WTC11 (cell line): ENCODE measurements at regions not wholly inside any gene's neighbourhood (a gene's known extent, or its start where the extent isn't known, plus 50 kb on each side); places are given as distances from the start of the nearest gene placed in this dataset.

ENCODE experiments used
- ATAC-seq: fragments of 200-7000 bp; cut with Tn5 transposase; 2 replicates; pipeline ENCODE4 v1.10.0; 2021; ENCODE audit warnings: mild to moderate bottlenecking, moderate library complexity
- CTCF ChIA-PET: fragments of 300-600 bp; sonication (Branson Sonifier 250); formaldehyde crosslinking; loops from one replicate; lab custom pipeline; 2021; ENCODE audit warnings: antibody characterized with exemption; lab: Charles Lee
- POLR2A ChIA-PET: fragments of 350-600 bp; sonication (Branson Sonifier 250); formaldehyde crosslinking; loops from one replicate; lab custom pipeline; 2021; ENCODE audit warnings: antibody characterized with exemption; lab: Charles Lee
- DNase-seq: peaks from one replicate; pipeline ENCODE4 v3.0.0; 2021; ENCODE audit warnings: low spot score
- H3K27ac Mint-ChIP-seq: 2 replicates; pipeline ENCODE4 v1.8.0; 2021; ENCODE audit warnings: mixed read lengths
- H3K27me3 Mint-ChIP-seq: 2 replicates; pipeline ENCODE4 v1.8.0; 2021; ENCODE audit warnings: low read depth, mild to moderate bottlenecking, moderate library complexity, mixed read lengths
- H3K36me3 Mint-ChIP-seq: 2 replicates; pipeline ENCODE4 v1.8.0; 2021; ENCODE audit warnings: mixed read lengths
- H3K4me1 Mint-ChIP-seq: 2 replicates; pipeline ENCODE4 v1.8.0; 2022; ENCODE audit warnings: mixed read lengths
- H3K4me3 Mint-ChIP-seq: 2 replicates; pipeline ENCODE4 v1.8.0; 2021; ENCODE audit warnings: mild to moderate bottlenecking, moderate library complexity, mixed read lengths
- H3K9me3 Mint-ChIP-seq: 2 replicates; pipeline ENCODE4 v1.8.0; 2021; ENCODE audit warnings: mixed read lengths
- ATF1 ChIP-seq: sonication (generic); formaldehyde crosslinking; IDR thresholded peaks from 2 replicates; pipeline ENCODE4 v1.8.1; 2023; ENCODE audit warnings: mild to moderate bottlenecking, moderate library complexity, missing genetic modification reagents
- CBFB ChIP-seq: sonication (generic); formaldehyde crosslinking; IDR thresholded peaks from 2 replicates; pipeline ENCODE4 v1.8.1; 2022; ENCODE audit warnings: mild to moderate bottlenecking, low read depth, missing genetic modification reagents
- EMX1 ChIP-seq: fragments of 250-450 bp; sonication (Bioruptor Pico); IDR thresholded peaks from 2 replicates; pipeline ENCODE4 v1.8.0; 2021; ENCODE audit warnings: mild to moderate bottlenecking
- ERG ChIP-seq: fragments of 250-450 bp; sonication (Bioruptor Pico); IDR thresholded peaks from 2 replicates; pipeline ENCODE4 v1.8.0; 2021; ENCODE audit warnings: mild to moderate bottlenecking
- GRHL2 ChIP-seq: fragments of 250-450 bp; sonication (Bioruptor Pico); IDR thresholded peaks from 2 replicates; pipeline ENCODE4 v1.8.0; 2022; ENCODE audit warnings: mild to moderate bottlenecking, moderate library complexity; ENCODE audit not compliant: insufficient replicate concordance, severe bottlenecking
- MYBL2 ChIP-seq: sonication (generic); formaldehyde crosslinking; IDR thresholded peaks from 2 replicates; pipeline ENCODE4 v1.8.1; 2023; ENCODE audit warnings: mild to moderate bottlenecking, moderate library complexity, missing genetic modification reagents
- SMAD4 ChIP-seq: sonication (generic); formaldehyde crosslinking; IDR thresholded peaks from 2 replicates; pipeline ENCODE4 v1.8.0; 2022; ENCODE audit warnings: mild to moderate bottlenecking, missing genetic modification reagents
- TEAD1 ChIP-seq: sonication (generic); formaldehyde crosslinking; IDR thresholded peaks from 2 replicates; pipeline ENCODE4 v1.8.0; 2022; ENCODE audit warnings: mild to moderate bottlenecking, missing genetic modification reagents
- ZBTB43 ChIP-seq: sonication (generic); formaldehyde crosslinking; IDR thresholded peaks from 2 replicates; pipeline ENCODE4 v1.8.1; 2023; ENCODE audit warnings: mild to moderate bottlenecking, missing genetic modification reagents
- ZMAT4 ChIP-seq: fragments of 250-450 bp; sonication (Bioruptor Pico); IDR thresholded peaks from 2 replicates; pipeline ENCODE4 v1.9.0; 2021; ENCODE audit warnings: mild to moderate bottlenecking
- ZNF219 ChIP-seq: sonication (generic); formaldehyde crosslinking; IDR thresholded peaks from 2 replicates; pipeline ENCODE4 v1.8.0; 2023; ENCODE audit warnings: missing genetic modification reagents, mild to moderate bottlenecking, borderline replicate concordance
- ZNF423 ChIP-seq: fragments of 250-450 bp; sonication (Bioruptor Pico); IDR thresholded peaks from 2 replicates; pipeline ENCODE4 v2.1.2; 2022; ENCODE audit warnings: mild to moderate bottlenecking, moderate library complexity
- TF ChIP-seq, protein P1 (sequence below): sonication (generic); formaldehyde crosslinking; conservative IDR thresholded peaks from 2 replicates; pipeline ENCODE4 v1.8.1; 2023; ENCODE audit warnings: mild to moderate bottlenecking, low read depth, missing genetic modification reagents, moderate library complexity
- TF ChIP-seq, protein P2 (sequence below): sonication (generic); formaldehyde crosslinking; IDR thresholded peaks from 2 replicates; pipeline ENCODE4 v1.8.0; 2022; ENCODE audit warnings: missing genetic modification reagents
- TF ChIP-seq, protein P3 (sequence below): sonication (generic); formaldehyde crosslinking; IDR thresholded peaks from 2 replicates; pipeline ENCODE4 v1.8.1; 2022; ENCODE audit warnings: mild to moderate bottlenecking, missing genetic modification reagents, moderate library complexity, borderline replicate concordance
- TF ChIP-seq, protein P4 (sequence below): sonication (generic); formaldehyde crosslinking; IDR thresholded peaks from 2 replicates; pipeline ENCODE4 v1.8.0; 2023; ENCODE audit warnings: missing genetic modification reagents, mild to moderate bottlenecking, borderline replicate concordance

DNA sequence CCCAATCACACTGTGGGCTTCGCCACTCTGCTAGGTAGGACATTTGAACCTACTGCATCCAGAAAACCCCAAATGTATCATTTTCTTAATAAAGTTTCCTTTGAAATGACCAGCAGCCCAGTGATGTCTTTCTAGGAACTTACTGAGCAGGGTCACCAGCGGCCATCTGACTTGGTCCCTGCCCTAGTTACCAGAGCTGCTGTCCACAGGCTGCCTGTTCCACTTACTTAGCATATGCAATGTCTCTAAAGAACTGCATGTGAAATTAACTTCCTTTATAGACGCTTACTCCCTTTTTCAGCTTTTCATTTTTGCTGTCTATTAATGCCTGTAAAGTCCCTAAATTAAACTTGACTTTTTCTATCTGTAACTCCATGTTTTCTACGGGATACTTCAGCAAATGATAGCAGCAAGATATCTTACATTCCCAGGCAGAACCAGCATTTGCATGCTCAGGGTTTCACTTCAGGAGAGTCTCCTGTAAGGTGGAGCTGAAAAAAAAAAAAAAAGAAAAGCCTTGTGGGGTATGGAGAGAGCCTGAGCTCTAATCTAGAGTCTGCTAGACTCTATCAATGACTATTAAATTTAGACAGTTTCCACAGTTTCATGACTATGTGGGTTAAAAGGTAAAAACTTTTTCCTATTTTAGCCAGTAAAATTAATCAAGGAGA, 125.0 kb downstream of the FAT3 start:
- no peaks in the 10 kb centered on the region for H3K9me3 Mint-ChIP-seq

DNA sequence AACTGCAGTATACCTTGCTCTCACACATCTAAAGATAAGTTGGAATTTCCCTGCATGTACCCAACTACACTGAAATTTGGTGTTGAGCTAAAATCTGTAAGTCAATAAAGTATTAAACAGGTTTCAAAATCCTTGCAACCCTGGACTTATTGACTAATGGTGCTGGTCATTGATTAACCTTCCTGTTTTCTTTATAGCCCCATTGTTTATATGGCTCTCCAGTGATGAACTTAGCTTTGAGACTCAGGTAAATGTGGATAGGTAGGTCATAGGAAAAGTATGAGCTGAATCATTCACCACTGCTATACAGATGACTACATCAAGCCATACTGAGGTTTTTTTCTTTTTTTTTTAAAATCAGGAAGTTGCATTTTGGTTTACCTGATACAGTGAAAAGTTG, 132.7 kb downstream of the FAT3 start:
- Mint-ChIP-seq H3K4me3 (no peak overlapping the region), H3K36me3 (peaks cover 7% of the 10 kb centered on the region; the same call in 1 of the 2 replicates), H3K9me3 (no peaks in the 10 kb centered on the region), H3K27me3 (no peaks in the 10 kb centered on the region), H3K27ac (no peak overlapping the region), H3K4me1 (peaks cover 6% of the 10 kb centered on the region)
- ATAC-seq (no peak), DNase-seq (no peak)
- ChIA-PET CTCF (interaction anchor here (2.1 kb wide), 1 partner anchor 17 kb away, joined by 10 read pairs; no protein-coding TSS in a partner anchor), POLR2A (no interaction called here)
- TF ChIP-seq SMAD4 (no peak), GRHL2 (CRISPR knock-in tag) (no peak), EMX1 (CRISPR knock-in tag) (no peak)
- TF ChIP-seq, protein P1, sequence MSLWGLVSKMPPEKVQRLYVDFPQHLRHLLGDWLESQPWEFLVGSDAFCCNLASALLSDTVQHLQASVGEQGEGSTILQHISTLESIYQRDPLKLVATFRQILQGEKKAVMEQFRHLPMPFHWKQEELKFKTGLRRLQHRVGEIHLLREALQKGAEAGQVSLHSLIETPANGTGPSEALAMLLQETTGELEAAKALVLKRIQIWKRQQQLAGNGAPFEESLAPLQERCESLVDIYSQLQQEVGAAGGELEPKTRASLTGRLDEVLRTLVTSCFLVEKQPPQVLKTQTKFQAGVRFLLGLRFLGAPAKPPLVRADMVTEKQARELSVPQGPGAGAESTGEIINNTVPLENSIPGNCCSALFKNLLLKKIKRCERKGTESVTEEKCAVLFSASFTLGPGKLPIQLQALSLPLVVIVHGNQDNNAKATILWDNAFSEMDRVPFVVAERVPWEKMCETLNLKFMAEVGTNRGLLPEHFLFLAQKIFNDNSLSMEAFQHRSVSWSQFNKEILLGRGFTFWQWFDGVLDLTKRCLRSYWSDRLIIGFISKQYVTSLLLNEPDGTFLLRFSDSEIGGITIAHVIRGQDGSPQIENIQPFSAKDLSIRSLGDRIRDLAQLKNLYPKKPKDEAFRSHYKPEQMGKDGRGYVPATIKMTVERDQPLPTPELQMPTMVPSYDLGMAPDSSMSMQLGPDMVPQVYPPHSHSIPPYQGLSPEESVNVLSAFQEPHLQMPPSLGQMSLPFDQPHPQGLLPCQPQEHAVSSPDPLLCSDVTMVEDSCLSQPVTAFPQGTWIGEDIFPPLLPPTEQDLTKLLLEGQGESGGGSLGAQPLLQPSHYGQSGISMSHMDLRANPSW (CRISPR knock-in tag), result no peak
- TF ChIP-seq, protein P2, sequence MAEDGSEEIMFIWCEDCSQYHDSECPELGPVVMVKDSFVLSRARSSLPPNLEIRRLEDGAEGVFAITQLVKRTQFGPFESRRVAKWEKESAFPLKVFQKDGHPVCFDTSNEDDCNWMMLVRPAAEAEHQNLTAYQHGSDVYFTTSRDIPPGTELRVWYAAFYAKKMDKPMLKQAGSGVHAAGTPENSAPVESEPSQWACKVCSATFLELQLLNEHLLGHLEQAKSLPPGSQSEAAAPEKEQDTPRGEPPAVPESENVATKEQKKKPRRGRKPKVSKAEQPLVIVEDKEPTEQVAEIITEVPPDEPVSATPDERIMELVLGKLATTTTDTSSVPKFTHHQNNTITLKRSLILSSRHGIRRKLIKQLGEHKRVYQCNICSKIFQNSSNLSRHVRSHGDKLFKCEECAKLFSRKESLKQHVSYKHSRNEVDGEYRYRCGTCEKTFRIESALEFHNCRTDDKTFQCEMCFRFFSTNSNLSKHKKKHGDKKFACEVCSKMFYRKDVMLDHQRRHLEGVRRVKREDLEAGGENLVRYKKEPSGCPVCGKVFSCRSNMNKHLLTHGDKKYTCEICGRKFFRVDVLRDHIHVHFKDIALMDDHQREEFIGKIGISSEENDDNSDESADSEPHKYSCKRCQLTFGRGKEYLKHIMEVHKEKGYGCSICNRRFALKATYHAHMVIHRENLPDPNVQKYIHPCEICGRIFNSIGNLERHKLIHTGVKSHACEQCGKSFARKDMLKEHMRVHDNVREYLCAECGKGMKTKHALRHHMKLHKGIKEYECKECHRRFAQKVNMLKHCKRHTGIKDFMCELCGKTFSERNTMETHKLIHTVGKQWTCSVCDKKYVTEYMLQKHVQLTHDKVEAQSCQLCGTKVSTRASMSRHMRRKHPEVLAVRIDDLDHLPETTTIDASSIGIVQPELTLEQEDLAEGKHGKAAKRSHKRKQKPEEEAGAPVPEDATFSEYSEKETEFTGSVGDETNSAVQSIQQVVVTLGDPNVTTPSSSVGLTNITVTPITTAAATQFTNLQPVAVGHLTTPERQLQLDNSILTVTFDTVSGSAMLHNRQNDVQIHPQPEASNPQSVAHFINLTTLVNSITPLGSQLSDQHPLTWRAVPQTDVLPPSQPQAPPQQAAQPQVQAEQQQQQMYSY (CRISPR knock-in tag), result no peak

More for the DNA sequence above, 125.0 kb downstream of the FAT3 start:
- no peak for DNase-seq
- TF ChIP-seq ATF1 (CRISPR knock-in tag), result no peak
- no peak for TF ChIP-seq MYBL2 (CRISPR knock-in tag)
- TF ChIP-seq TEAD1 (CRISPR knock-in tag), result no peak
- TF ChIP-seq, protein P3, sequence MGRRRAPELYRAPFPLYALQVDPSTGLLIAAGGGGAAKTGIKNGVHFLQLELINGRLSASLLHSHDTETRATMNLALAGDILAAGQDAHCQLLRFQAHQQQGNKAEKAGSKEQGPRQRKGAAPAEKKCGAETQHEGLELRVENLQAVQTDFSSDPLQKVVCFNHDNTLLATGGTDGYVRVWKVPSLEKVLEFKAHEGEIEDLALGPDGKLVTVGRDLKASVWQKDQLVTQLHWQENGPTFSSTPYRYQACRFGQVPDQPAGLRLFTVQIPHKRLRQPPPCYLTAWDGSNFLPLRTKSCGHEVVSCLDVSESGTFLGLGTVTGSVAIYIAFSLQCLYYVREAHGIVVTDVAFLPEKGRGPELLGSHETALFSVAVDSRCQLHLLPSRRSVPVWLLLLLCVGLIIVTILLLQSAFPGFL (CRISPR knock-in tag), result no peak
- no peak for TF ChIP-seq ZMAT4 (CRISPR knock-in tag)
- TF ChIP-seq ZBTB43 (CRISPR knock-in tag), result no peak
- TF ChIP-seq, protein P4, sequence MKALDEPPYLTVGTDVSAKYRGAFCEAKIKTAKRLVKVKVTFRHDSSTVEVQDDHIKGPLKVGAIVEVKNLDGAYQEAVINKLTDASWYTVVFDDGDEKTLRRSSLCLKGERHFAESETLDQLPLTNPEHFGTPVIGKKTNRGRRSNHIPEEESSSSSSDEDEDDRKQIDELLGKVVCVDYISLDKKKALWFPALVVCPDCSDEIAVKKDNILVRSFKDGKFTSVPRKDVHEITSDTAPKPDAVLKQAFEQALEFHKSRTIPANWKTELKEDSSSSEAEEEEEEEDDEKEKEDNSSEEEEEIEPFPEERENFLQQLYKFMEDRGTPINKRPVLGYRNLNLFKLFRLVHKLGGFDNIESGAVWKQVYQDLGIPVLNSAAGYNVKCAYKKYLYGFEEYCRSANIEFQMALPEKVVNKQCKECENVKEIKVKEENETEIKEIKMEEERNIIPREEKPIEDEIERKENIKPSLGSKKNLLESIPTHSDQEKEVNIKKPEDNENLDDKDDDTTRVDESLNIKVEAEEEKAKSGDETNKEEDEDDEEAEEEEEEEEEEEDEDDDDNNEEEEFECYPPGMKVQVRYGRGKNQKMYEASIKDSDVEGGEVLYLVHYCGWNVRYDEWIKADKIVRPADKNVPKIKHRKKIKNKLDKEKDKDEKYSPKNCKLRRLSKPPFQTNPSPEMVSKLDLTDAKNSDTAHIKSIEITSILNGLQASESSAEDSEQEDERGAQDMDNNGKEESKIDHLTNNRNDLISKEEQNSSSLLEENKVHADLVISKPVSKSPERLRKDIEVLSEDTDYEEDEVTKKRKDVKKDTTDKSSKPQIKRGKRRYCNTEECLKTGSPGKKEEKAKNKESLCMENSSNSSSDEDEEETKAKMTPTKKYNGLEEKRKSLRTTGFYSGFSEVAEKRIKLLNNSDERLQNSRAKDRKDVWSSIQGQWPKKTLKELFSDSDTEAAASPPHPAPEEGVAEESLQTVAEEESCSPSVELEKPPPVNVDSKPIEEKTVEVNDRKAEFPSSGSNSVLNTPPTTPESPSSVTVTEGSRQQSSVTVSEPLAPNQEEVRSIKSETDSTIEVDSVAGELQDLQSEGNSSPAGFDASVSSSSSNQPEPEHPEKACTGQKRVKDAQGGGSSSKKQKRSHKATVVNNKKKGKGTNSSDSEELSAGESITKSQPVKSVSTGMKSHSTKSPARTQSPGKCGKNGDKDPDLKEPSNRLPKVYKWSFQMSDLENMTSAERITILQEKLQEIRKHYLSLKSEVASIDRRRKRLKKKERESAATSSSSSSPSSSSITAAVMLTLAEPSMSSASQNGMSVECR (CRISPR knock-in tag), result no peak
- no peak for TF ChIP-seq ZNF219 (CRISPR knock-in tag)
- no peak for TF ChIP-seq ERG (CRISPR knock-in tag)
- no peak for TF ChIP-seq ZNF423 (CRISPR knock-in tag)
- no peak for TF ChIP-seq CBFB
- TF ChIP-seq, all 79 proteins: peak for 0
- CTCF ChIA-PET, result interaction anchor here (1.3 kb wide), 1 partner anchor 9 kb away, joined by 10 read pairs; no protein-coding TSS in a partner anchor
- peaks cover 7% of the 10 kb centered on the region; the same call in 1 of the 2 replicates for H3K36me3 Mint-ChIP-seq
- no peaks in the 10 kb centered on the region for H3K27me3 Mint-ChIP-seq
- peaks cover 50% of the 10 kb centered on the region for H3K4me1 Mint-ChIP-seq
- ATAC-seq, result peak; percentile 69
- POLR2A ChIA-PET, result no interaction called here
- H3K27ac Mint-ChIP-seq, result peak overlapping the region; percentile 29; the same call in 1 of the 2 replicates
- H3K4me3 Mint-ChIP-seq, result no peak overlapping the region
